ENCODE measurements at regions not wholly inside any gene's neighbourhood (a gene's known extent, or its start where the extent isn't known, plus 50 kb on each side); places are given as distances from the start of the nearest gene placed in this dataset.

DNA sequence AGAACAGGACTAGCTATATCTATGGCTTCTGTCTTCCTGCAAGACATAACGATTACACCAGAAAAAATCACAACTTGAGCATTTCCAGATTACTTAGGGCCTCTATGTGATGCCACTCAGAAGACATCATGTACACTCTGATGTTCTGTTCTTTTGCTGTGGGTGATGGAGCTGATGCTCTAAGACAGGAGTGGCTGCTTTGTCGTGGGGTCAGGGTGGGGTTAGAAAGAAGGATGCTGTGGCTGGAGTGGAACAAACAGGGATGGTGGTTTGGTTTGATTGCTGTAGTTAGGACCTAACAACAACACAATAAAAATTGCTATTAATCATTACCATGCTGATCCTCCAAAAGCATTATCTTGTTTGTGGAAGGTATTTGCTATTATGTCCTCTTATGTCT, 120.3 kb upstream of the ARHGAP20 start:
- TF ChIP-seq CTCF (IDR thresholded peaks at IDR 0.05) (no peak), POLR2A (IDR thresholded peaks at IDR 0.05) (no peak)

Measured in lower leg skin (tissue), 3 donors.